DMS114 treated with DMSO at 0.1 percent for 48 hours (cell line): ENCODE measurements at regions not wholly inside any gene's neighbourhood (a gene's known extent, or its start where the extent isn't known, plus 50 kb on each side); places are given as distances from the start of the nearest gene placed in this dataset.

ENCODE experiments used
- DNase-seq: peaks from one replicate; lab custom pipeline; 2025; ENCODE audit not compliant: unreplicated experiment; lab: John Stamatoyannopoulos, UW

- DNase-seq = no peak
Observed at GRCh38 chr10:88107296-88108097, 244.1 kb downstream of the PTEN start.

DNA sequence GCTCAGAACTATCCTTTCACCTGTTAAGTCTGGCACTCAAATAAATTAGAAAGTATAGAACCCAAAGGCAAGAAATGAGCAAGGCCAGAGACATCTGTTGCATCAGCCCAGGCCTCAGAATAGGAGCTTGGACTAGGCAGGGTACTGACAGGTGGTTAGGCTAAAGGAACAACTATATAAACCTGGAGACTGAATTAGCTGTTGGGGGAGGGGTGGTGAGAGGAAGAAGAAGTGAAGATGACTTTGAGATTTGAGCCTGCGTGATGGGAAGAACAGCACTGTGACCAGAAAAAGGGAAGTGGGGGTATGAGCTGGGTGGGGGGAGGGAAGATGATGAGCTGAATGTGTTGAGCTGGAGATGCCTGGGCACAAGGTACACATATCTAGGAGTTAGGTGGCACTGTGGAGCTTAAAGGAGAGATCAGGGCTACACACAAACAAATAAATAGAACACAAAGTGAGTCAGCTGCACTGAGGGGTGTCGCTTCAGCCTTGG is 244.7 kb downstream of the PTEN start:
- DNase-seq = no peak

DNA sequence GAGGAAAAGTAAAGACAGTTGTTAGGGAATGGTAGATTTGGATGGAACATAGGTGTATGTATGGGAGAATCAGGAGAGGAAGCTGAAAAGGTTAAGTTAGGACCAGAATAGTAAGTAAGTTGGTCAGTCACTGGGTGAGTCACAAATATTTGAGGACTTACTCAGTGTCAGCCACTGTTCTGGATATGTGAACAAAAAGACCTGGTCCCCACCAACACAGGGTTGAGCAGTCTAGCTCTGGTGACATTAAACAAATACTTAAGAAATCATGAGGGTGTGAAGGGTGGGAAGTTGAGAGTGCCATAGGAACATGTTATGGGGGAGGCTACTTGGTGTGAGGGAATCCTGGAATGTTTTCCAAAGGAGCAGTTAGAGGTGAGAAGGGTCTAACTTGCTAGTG is 246.9 kb downstream of the PTEN start:
- DNase-seq = no peak

DNA sequence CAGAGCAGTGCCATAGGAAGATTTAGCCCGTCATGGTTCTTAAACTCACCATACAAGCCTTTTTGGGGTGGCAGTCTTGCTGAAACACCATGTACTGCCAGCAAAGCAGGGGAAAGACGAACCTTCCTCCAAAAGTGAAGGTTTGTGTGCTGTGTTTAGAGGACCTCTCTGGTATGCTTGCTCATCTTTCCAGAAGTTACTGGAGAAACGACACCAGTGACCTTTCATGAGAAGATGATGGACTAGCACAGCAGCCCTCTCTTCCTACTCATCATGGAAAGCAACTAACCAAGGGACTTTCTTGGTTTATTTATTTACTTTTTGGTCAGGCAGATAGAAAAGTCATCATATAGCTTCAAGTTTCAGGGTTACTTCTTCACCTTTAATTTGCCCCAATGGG is 247.4 kb downstream of the PTEN start:
- no peak for DNase-seq

- no peak for DNase-seq
Observed at GRCh38 chr10:88111294-88111693, 247.9 kb downstream of the PTEN start.

GRCh38 chr10:88113232-88113631 is 249.8 kb downstream of the PTEN start:
- no peak for DNase-seq

DNA sequence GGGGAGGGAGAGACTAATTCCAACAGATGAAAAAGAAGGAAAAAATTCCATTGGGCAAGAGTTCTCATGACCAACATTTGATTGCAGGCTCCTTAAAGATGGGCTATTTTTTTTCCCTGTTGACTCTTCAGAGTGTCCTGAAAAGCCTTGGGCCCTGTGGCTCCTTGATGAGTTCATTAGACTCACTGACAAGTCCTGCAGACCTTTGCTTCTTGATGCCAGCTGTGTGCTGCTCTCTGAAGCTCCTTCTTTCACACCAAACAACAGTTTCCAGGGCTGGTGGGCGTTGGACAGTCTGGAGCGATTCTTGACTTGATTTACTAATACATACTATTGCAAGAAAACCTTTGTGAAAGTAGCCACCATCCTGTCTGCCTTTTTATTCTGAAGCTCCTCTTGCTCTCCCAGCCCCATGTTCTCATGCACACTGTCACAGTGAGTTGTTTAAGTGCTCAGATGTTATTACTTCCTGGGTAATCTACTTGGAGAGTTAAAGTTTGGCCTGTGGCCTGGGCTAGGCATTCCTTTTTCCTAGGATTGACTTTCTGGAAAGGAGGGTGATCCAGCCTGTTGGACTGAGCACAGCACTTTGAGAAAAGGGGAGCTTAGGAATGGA is 250.3 kb downstream of the PTEN start:
- DNase-seq = no peak

DNA sequence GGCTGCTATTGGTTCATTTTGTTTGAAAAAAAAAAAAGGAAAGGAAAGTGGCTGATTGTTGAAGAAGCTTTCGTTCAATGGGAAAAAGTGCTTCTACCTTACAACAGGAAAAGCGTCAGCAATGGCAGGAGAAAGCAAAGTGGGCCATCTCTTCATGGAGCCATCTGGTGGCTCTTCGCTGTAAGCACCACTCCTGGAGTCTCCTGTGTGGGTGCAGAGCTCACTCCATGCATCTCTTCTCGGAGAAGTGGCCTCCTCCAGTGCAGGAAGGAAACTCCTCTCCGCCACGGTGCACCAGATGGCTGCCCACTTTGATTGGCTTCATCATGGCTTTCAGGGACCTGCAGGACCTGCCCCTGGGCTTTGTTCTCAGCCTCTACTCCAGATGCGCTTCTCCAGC is 250.9 kb downstream of the PTEN start:
- DNase-seq = peak; percentile 36

GRCh38 chr10:88115407-88115806 is 252.0 kb downstream of the PTEN start:
- DNase-seq = no peak

DNA sequence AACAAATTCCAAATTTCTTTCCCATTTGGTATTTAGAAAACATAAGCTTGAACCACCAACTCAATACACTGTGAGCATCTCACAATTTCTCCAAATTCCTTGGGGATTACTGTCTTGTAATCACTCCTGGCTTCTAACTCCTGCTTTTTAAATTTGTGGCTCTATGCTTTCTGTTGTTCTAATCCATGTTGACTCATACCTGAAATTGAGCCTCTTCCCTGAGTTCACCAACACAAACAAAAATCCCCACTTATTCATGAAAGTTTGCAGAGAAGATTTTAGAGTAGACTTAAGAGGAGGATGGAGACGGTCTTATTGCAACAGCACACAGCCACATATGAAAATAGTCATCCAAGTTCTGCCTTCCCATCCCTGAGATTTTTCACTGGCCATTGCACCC is 252.5 kb downstream of the PTEN start:
- DNase-seq = no peak

DNA sequence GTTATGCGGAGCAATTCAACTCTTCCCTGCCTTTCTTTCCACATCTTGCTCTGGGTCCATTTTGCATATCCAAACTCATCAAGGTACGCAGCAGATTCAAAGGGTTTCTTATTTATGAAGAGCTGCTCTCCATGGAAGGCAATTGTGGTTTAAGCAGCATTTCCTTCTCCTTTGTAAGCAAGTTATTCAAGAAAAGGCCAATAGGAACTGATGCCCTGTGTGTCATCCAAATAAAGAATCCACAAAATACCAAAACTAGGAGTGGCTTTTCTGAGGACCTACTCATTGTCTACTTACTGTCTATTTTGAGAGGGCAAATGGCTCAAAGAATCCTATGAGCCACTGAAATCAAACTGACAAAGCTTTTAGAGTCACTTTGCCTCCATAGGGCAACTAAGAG is 253.1 kb downstream of the PTEN start:
- DNase-seq = no peak

DNA sequence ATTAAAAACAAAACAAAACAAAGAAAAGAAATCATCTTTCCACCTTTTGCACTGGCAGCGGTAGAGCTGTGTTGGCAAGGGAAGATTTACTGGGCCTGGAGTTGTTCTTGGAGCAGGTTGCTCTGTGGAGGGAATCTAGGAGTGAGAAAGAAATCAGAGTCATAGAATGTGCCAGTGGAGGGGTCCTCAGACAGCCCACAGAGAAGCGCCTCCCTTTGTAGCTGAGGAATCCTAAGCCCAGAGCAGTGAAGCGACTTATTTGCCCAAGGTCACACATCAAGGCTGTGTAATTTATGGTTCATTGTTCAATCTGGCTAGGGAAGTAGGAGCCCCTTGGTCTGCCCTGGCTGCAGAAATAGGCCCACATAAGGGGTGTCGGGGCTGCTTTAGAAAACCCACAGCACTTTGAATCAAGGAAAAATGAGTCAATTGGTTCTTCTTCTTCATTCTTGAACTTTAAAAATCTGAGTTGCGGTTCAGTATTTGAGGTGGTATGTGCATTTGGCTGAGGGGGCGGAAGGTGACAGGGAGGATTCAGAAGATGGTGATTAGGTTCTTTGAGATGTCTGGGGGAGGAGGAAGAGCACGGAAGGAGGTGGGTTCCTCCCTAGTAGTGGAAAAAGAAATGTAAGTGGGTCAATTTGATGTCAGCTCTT is 253.7 kb downstream of the PTEN start:
- DNase-seq = no peak

DNA sequence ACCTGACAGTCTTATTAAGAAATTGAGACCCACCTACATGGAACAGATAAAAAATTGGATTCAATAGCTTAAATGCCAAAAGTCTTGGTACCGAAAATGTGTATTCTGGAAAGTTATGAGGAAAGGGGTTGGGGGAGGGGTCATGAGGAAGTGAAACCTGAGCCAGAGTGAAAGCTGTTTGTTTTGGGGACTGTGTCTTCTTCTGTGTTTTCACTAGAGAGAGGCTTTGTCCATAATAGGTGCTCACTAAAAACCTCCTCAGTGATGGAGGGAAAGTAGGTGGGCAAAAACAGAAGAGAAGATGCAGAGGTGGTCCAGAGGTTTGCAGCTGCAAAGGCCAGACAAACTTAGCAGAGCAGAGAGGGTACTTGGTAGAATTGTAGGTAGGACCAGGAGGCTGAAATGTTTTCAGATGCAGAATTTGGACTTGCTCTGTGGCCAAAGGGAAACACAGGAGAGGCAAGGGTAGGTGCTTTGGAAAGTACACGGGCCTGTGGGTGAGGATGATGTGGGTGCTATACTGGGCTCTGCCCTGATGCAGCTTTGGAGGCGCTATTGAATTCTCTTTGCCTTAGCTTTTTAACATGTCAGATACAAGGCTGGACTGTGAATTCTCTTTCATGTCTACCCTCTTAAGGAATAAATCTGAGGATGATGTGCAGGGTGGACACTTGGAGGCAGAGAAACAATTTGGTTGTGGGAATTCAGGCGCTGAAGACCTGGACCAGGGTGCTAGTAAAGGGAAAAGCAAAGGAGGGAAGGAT is 254.6 kb downstream of the PTEN start:
- no peak for DNase-seq

- no peak for DNase-seq
Observed at GRCh38 chr10:88118729-88119128, 255.3 kb downstream of the PTEN start.

- no peak for DNase-seq
Observed at GRCh38 chr10:88119160-88119559, 255.7 kb downstream of the PTEN start.

- DNase-seq = no peak
Observed at GRCh38 chr10:88120075-88120474, 256.6 kb downstream of the PTEN start.

- no peak for DNase-seq
Observed at GRCh38 chr10:88120599-88121333, 257.3 kb downstream of the PTEN start.

- no peak for DNase-seq
Observed at GRCh38 chr10:88121361-88121760, 257.9 kb downstream of the PTEN start.

DNA sequence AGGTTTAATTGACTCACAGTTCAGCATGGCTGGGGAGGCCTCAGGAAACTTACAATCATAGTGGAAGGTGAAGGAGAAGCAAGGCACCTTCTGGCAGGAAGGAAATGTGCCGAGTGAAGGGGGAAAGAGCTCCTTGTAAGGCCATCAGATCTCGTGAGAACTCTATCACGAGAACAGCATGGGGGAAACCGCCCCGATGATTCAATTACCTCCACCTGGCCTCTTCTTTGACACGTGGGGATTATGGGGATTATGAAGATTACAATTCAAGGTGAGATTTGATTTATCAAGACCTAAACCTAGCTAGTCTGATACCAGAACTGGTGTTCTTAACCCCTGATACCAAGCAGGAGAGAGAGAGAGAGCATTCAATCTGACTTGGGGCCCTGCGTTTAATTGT is 258.7 kb downstream of the PTEN start:
- no peak for DNase-seq

DNA sequence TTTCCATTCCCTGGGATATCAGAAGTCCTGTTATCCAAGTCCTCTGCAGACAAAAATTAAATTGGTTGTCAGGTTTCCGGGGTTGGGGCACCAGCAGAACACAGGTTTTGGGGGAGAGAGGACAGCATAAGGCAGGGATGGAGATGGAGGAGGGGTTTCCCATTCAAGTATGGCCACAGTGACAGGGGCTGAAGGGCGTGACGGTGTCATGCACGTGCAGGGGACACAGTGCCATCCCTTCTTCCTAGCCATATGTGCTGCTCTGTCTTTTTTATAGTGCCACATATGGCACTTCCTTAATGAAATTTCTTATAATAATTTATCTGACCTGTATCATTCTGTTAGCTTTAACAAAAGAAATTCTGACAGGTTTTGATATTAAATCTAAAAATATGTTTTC is 259.2 kb downstream of the PTEN start:
- DNase-seq = no peak

DNA sequence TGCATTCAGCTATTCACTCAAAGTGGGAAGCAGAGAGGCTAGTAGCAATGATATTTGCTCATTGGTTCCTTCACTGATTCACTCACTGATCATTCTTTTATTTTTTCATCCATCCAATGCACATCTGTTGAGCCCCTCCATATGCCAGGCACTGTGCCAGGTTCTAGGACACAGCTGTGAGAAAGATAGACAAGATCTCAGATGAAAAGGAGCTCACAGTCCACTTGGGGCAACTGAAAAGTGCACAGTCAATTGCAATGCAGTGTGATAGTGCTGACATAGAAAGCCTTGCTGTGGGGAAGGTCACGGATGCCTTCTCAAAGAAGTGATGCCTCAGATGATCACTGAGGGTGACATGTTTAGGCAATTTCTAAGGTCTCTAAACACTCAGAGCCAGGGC is 262.3 kb downstream of the PTEN start:
- no peak for DNase-seq
